Prostate gland (tissue), 2 donors: ENCODE measurements at regions not wholly inside any gene's neighbourhood (a gene's known extent, or its start where the extent isn't known, plus 50 kb on each side); places are given as distances from the start of the nearest gene placed in this dataset.

Experiments used
- CTCF ChIP-seq, 4 experiments: fragments of 200-600 bp in 2 of 4; fragments of 450-650 bp in 2 of 4; sonication (generic) in 2 of 4; IDR thresholded peaks; 1 replicate in 3 of 4; 2 replicates in 1 of 4; pipeline ENCODE4 v1.5.1; 2016 to 2019; ENCODE audit warnings: antibody characterized with exemption in 4 of 4, mild to moderate bottlenecking in 2 of 4, moderate library complexity in 2 of 4
- POLR2A ChIP-seq: fragments of 450-650 bp; IDR thresholded peaks from one replicate; pipeline ENCODE4 v1.6.1; 2016; ENCODE audit warnings: antibody characterized with exemption, mild to moderate bottlenecking

- TF ChIP-seq CTCF (IDR thresholded peaks at IDR 0.05) (no peak), POLR2A (no peak)
These were observed 137.6 kb downstream of the MAP3K7 start for GRCh38 chr6:90449311-90449710.
